GM23338 (cell line): ENCODE measurements at regions not wholly inside any gene's neighbourhood (a gene's known extent, or its start where the extent isn't known, plus 50 kb on each side); places are given as distances from the start of the nearest gene placed in this dataset.

Experiments used
- ATAC-seq: fragments of 200-7000 bp; cut with Tn5 transposase; 3 replicates; pipeline ENCODE4 v1.9.1; 2020
- DNase-seq: peaks from one replicate; pipeline ENCODE4 v3.0.0-alpha.2; 2015; ENCODE audit warnings: low spot score
- H2AFZ ChIP-seq: fragments of 200-600 bp; sonication (generic); 2 replicates; pipeline ENCODE4 v1.8.0; 2016; ENCODE audit warnings: antibody characterized with exemption, mild to moderate bottlenecking, moderate library complexity
- H3F3A ChIP-seq: fragments of 200-600 bp; sonication (generic); replicated peaks from 2 replicates; pipeline ENCODE4 v1.8.0; 2017; ENCODE audit warnings: antibody characterized with exemption, mixed run types, low read depth
- H3K27ac ChIP-seq: fragments of 200-600 bp; sonication (generic); 2 replicates; pipeline ENCODE4 v1.6.1; 2016; ENCODE audit warnings: low read depth
- H3K27me3 ChIP-seq: fragments of 200-600 bp; sonication (generic); 2 replicates; pipeline ENCODE4 v1.8.0; 2016; ENCODE audit warnings: mild to moderate bottlenecking, mixed run types, moderate library complexity; ENCODE audit not compliant: insufficient read depth
- H3K36me3 ChIP-seq: fragments of 200-600 bp; sonication (generic); 2 replicates; pipeline ENCODE4 v1.8.0; 2016; ENCODE audit warnings: mild to moderate bottlenecking; ENCODE audit not compliant: insufficient read depth
- H3K4me1 ChIP-seq: fragments of 200-600 bp; sonication (generic); 2 replicates; pipeline ENCODE4 v1.8.0; 2016; ENCODE audit warnings: mild to moderate bottlenecking, moderate library complexity; ENCODE audit not compliant: insufficient read depth
- H3K4me2 ChIP-seq: fragments of 200-600 bp; sonication (generic); 2 replicates; pipeline ENCODE4 v1.7.1; 2017; ENCODE audit warnings: mixed run types
- H3K4me3 ChIP-seq: fragments of 200-600 bp; sonication (generic); 2 replicates; pipeline ENCODE4 v1.6.1; 2016; ENCODE audit warnings: mixed run types
- H3K79me2 ChIP-seq: fragments of 200-600 bp; sonication (generic); replicated peaks from 2 replicates; pipeline ENCODE4 v1.8.0; 2017; ENCODE audit warnings: mild to moderate bottlenecking; ENCODE audit not compliant: insufficient read depth
- H3K9me2 ChIP-seq: fragments of 200-600 bp; sonication (generic); 2 replicates; pipeline ENCODE4 v1.8.0; 2017; ENCODE audit not compliant: insufficient read depth
- H4K20me1 ChIP-seq: fragments of 200-600 bp; sonication (generic); replicated peaks from 2 replicates; pipeline ENCODE4 v1.8.0; 2017; ENCODE audit warnings: mild to moderate bottlenecking; ENCODE audit not compliant: insufficient read depth
- H3K27ac Mint-ChIP-seq: 2 replicates; pipeline ENCODE4 v1.8.0; 2020; ENCODE audit warnings: inconsistent platforms, mild to moderate bottlenecking, moderate library complexity, mixed read lengths
- H3K27me3 Mint-ChIP-seq: 3 replicates; pipeline ENCODE4 v1.8.0; 2022; ENCODE audit warnings: low read depth, mild to moderate bottlenecking, moderate library complexity, mixed read lengths, inconsistent platforms; ENCODE audit not compliant: insufficient read depth, poor library complexity
- H3K36me3 Mint-ChIP-seq: 3 replicates; pipeline ENCODE4 v1.8.0; 2021; ENCODE audit warnings: low read depth, mild to moderate bottlenecking, inconsistent platforms, moderate library complexity, mixed read lengths
- H3K4me1 Mint-ChIP-seq: 3 replicates; pipeline ENCODE4 v1.8.0; 2020; ENCODE audit warnings: mild to moderate bottlenecking, inconsistent platforms, mixed read lengths
- H3K4me3 Mint-ChIP-seq: 3 replicates; pipeline ENCODE4 v1.8.0; 2021; ENCODE audit warnings: moderate library complexity, mild to moderate bottlenecking, inconsistent platforms, mixed read lengths
- H3K9me3 Mint-ChIP-seq: 3 replicates; pipeline ENCODE4 v1.8.0; 2020; ENCODE audit warnings: moderate library complexity, mild to moderate bottlenecking, inconsistent platforms, mixed read lengths
- CTCF ChIP-seq, 2 experiments: fragments of 200-600 bp in 1 of 2; sonication (generic) in 1 of 2; conservative IDR thresholded peaks; 2 replicates each; pipeline versions ENCODE4 v1.5.1 to v1.6.1; 2016 to 2017; ENCODE audit warnings: antibody characterized with exemption in 2 of 2, low read depth in 2 of 2, mild to moderate bottlenecking in 2 of 2, moderate library complexity in 1 of 2
- EZH2phosphoT487 ChIP-seq: fragments of 200-600 bp; sonication (generic); IDR thresholded peaks from one replicate; pipeline ENCODE4 v1.8.1; 2018; ENCODE audit warnings: antibody characterized with exemption; ENCODE audit not compliant: unreplicated experiment
- JUNB ChIP-seq: IDR thresholded peaks from one replicate; pipeline ENCODE4 v1.6.1; 2016; ENCODE audit warnings: antibody characterized with exemption; ENCODE audit not compliant: unreplicated experiment
- POLR2AphosphoS5 ChIP-seq: IDR thresholded peaks from 2 replicates; pipeline ENCODE4 v1.6.1; 2016; ENCODE audit warnings: antibody characterized with exemption, low read depth
- REST ChIP-seq: IDR thresholded peaks from one replicate; pipeline ENCODE4 v1.6.1; 2018; ENCODE audit warnings: antibody characterized with exemption; ENCODE audit not compliant: unreplicated experiment
- ZNF114 ChIP-seq: fragments of 250-450 bp; sonication (Bioruptor Pico); IDR thresholded peaks from 2 replicates; pipeline ENCODE4 v1.5.0; 2020; ENCODE audit warnings: mild to moderate bottlenecking, moderate library complexity
- ZNF462 ChIP-seq: fragments of 250-450 bp; sonication (Bioruptor Pico); IDR thresholded peaks from 2 replicates; pipeline ENCODE4 v1.5.0; 2020; ENCODE audit warnings: mild to moderate bottlenecking, moderate library complexity

DNA sequence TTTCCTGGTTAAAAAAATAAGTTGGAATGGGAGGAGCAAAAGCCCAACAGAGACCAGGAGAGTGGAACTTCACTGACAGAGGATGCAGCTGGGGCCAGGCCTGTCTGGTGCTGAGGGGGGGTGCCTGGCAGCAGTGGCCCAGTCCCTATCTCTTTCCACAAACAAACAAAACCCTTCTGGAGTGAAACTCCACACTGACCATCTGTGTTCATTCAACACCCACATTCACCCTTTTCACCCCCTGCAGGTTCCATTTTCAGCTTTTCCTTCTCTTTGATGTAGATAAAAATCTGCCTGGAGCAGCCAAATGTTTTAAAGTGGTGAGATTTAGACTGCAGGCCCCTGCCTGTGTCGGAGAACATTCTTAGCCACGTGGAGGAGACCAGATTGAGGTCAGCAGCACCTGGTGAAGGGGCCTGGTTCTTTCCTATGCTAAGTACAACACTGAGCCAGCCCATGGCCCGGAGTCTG, 161.4 kb upstream of the CDH11 start (continued):
- TF ChIP-seq ZNF462 (no peak), JUNB (no peak), EZH2phosphoT487 (no peak)

GRCh38 chr16:65281586-65281985, 159.7 kb upstream of the CDH11 start:
- no peaks in the 10 kb centered on the region for H3K79me2 ChIP-seq
- H3K9me2 ChIP-seq = peaks cover 10% of the 10 kb centered on the region; the same call in 1 of the 2 replicates
- Mint-ChIP-seq H3K4me1 (peaks cover 56% of the 10 kb centered on the region), H3K4me3 (peak overlapping the region; percentile 12; the same call in 1 of the 3 replicates), H3K36me3 (no peaks in the 10 kb centered on the region), H3K27me3 (peaks cover 3% of the 10 kb centered on the region), H3K27ac (no peak overlapping the region), H3K9me3 (no peaks in the 10 kb centered on the region; the same call in 2 of the 3 replicates)
- H3F3A ChIP-seq = no peaks in the 10 kb centered on the region
- no peaks in the 10 kb centered on the region for H3K27me3 ChIP-seq
- peak overlapping the region; percentile 3; the same call in 1 of the 2 replicates for H3K4me3 ChIP-seq
- H3K27ac ChIP-seq = no peak overlapping the region
- peak overlapping the region; percentile 64; the same call in 1 of the 2 replicates for H2AFZ ChIP-seq
- no peaks in the 10 kb centered on the region for H3K36me3 ChIP-seq
- peak overlapping the region; percentile 35 for H3K4me2 ChIP-seq
- peaks cover 56% of the 10 kb centered on the region for H3K4me1 ChIP-seq
- peak; percentile 83 for ATAC-seq
- H4K20me1 ChIP-seq = no peaks in the 10 kb centered on the region
- peak; percentile 44 for DNase-seq
- TF ChIP-seq ZNF114 (no peak), POLR2AphosphoS5 (no peak), EZH2phosphoT487 (no peak), REST (no peak), CTCF (conservative IDR thresholded peaks at IDR 0.05; ENCODE audit: low read depth in 2 of 2) (no peak), JUNB (no peak)
